ENCODE measurements at regions not wholly inside any gene's neighbourhood (a gene's known extent, or its start where the extent isn't known, plus 50 kb on each side); places are given as distances from the start of the nearest gene placed in this dataset.

GRCh38 chr3:96300743-96301142 lies 513.7 kb upstream of the EPHA6 start:
- H3K27ac ChIP-seq (replicated peaks): no peak overlapping the region
- no peak overlapping the region for H3K4me3 ChIP-seq
- no peaks in the 10 kb centered on the region for H3K4me1 ChIP-seq
- H3K9me3 ChIP-seq (replicated peaks): peaks cover 10% of the 10 kb centered on the region
- DNase-seq: no peak
- H3K27me3 ChIP-seq (ENCODE audit: low read depth): no peaks in the 10 kb centered on the region
- no peak for TF ChIP-seq CTCF (IDR thresholded peaks at IDR 0.05; ENCODE audit: borderline replicate concordance)
- intact Hi-C loops (cut with micrococcal nuclease): no loop called here
- no peaks in the 10 kb centered on the region for H3K36me3 ChIP-seq

- Histone ChIP-seq H3K27ac (replicated peaks) (no peak overlapping the region), H3K27me3 (ENCODE audit: low read depth) (no peaks in the 10 kb centered on the region), H3K4me3 (no peak overlapping the region), H3K36me3 (no peaks in the 10 kb centered on the region), H3K9me3 (replicated peaks) (peaks cover 5% of the 10 kb centered on the region), H3K4me1 (no peaks in the 10 kb centered on the region)
- intact Hi-C loops (cut with micrococcal nuclease): no loop called here
- no peak for DNase-seq
- TF ChIP-seq CTCF (IDR thresholded peaks at IDR 0.05; ENCODE audit: borderline replicate concordance): no peak
These were observed 495.2 kb upstream of the EPHA6 start for GRCh38 chr3:96319166-96319565.

- no peaks in the 10 kb centered on the region for H3K36me3 ChIP-seq
- no peaks in the 10 kb centered on the region for H3K27me3 ChIP-seq (ENCODE audit: low read depth)
- no peak for DNase-seq
- intact Hi-C loops (cut with micrococcal nuclease): no loop called here
- H3K4me1 ChIP-seq: no peaks in the 10 kb centered on the region
- no peak for TF ChIP-seq CTCF (IDR thresholded peaks at IDR 0.05; ENCODE audit: borderline replicate concordance)
- peaks cover 5% of the 10 kb centered on the region for H3K9me3 ChIP-seq (replicated peaks)
- H3K4me3 ChIP-seq: no peak overlapping the region
- no peak overlapping the region for H3K27ac ChIP-seq (replicated peaks)
These were observed 490.3 kb upstream of the EPHA6 start for GRCh38 chr3:96324087-96324486.

- no peak for DNase-seq
- no peak overlapping the region for H3K27ac ChIP-seq (replicated peaks)
- intact Hi-C loops (cut with micrococcal nuclease): no loop called here
These were observed 483.6 kb upstream of the EPHA6 start for GRCh38 chr3:96330795-96331194.

GRCh38 chr3:96331341-96331740 lies 483.1 kb upstream of the EPHA6 start:
- Histone ChIP-seq H3K36me3 (no peaks in the 10 kb centered on the region), H3K27me3 (ENCODE audit: low read depth) (no peaks in the 10 kb centered on the region), H3K4me1 (no peaks in the 10 kb centered on the region), H3K27ac (replicated peaks) (no peak overlapping the region), H3K4me3 (no peak overlapping the region), H3K9me3 (replicated peaks) (no peaks in the 10 kb centered on the region)
- intact Hi-C loops (cut with micrococcal nuclease): no loop called here
- no peak for DNase-seq
- TF ChIP-seq CTCF (IDR thresholded peaks at IDR 0.05; ENCODE audit: borderline replicate concordance): no peak

More at GRCh38 chr3:96330795-96331194, 483.6 kb upstream of the EPHA6 start:
- H3K4me3 ChIP-seq: no peak overlapping the region
- no peaks in the 10 kb centered on the region for H3K27me3 ChIP-seq (ENCODE audit: low read depth)
- H3K4me1 ChIP-seq: no peaks in the 10 kb centered on the region
- no peak for TF ChIP-seq CTCF (IDR thresholded peaks at IDR 0.05; ENCODE audit: borderline replicate concordance)
- no peaks in the 10 kb centered on the region for H3K9me3 ChIP-seq (replicated peaks)
- no peaks in the 10 kb centered on the region for H3K36me3 ChIP-seq

GRCh38 chr3:96334779-96335178 lies 479.6 kb upstream of the EPHA6 start:
- intact Hi-C loops (cut with micrococcal nuclease): no loop called here

More at GRCh38 chr3:96334779-96335178, 479.6 kb upstream of the EPHA6 start:
- Histone ChIP-seq H3K27me3 (ENCODE audit: low read depth) (no peaks in the 10 kb centered on the region), H3K9me3 (replicated peaks) (no peaks in the 10 kb centered on the region), H3K36me3 (no peaks in the 10 kb centered on the region), H3K4me1 (no peaks in the 10 kb centered on the region), H3K4me3 (no peak overlapping the region), H3K27ac (replicated peaks) (no peak overlapping the region)
- TF ChIP-seq CTCF (IDR thresholded peaks at IDR 0.05; ENCODE audit: borderline replicate concordance): no peak
- no peak for DNase-seq
